Eye (tissue), 1 donor: ENCODE measurements at regions not wholly inside any gene's neighbourhood (a gene's known extent, or its start where the extent isn't known, plus 50 kb on each side); places are given as distances from the start of the nearest gene placed in this dataset.
"Not testable (repeated sequence)": the region's sequence is repeated elsewhere in the genome, so short reads cannot be mapped to it uniquely, and the experiment has no call there.

ENCODE experiments used
- DNase-seq: peaks from one replicate; pipeline ENCODE4 v3.0.0-alpha.2; 2015

DNA sequence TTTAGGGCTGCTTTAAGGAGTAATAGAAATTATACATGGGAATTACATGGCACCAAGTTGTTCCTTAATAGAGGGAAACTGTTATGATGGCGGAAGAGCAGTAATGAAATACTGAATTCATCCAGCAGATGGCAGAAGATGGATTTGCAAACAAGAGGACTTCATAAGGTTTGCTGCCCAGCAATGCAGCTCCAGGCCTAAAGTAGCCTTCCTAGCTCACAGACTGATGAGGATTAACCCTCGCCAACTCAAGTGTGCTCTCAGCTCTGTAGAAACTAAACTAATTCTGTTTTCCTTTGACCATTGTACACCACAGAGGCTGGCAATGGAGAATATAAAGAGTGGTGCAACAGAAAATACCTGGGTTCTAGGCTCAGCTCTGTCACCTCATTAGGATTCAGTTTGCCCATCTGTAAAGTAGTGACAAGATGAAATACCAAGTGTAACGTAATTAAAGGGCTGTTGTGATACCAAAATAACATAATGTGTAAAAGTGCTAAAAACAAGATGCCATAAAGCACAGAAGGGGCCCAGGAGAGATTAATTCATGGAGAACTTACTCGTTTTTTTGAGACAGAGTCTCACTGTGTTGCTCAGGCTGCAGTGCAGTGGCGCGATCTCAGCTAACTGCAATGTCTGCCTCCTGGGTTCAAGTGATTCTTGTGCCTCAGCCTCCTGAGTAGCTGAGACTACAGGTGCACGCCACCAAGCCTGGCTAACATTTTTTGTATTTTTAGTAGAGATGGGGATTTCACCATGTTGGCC lies 102.4 kb upstream of the SERBP1 start:
- peak; percentile 91 for DNase-seq

DNA sequence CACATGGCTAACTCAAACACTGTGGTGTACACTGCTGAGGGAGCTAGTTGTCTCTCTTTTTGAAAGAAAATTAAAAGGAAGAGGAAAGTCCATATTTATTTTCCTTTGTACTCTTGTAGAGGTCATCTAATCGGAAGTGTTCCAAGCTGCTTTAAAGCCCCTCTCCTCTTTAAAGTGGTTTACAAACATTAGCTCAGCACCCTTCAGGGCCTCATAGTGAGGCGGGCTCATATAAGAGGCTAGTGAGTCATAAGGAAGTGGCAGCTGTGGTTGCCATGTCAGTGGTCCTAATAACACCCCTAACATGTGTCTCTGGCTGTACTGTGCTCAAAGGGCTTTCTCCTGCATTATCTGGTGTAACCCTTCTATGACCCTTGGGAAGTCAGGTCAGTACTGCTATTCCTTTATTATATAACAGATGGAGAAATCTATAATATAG lies 104.4 kb upstream of the SERBP1 start:
- no peak for DNase-seq

DNA sequence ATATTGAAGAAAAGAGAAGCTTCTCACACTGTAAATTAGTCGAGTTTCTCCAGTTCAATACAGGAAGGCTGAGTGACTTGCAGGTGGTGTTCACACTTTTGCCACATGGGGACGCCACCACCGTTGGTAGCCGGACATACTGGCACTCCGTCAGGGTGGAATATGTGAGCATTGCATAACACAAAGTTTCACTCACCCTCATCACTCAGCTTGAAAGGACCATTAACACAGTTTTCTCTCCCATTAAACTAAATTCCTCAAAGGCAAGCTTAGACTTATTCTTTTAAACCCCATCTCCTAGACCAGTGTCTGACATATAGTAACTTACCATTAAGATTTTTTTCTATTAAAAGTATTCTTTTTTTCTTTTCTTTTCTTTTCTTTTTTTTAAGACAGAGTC lies 105.3 kb upstream of the SERBP1 start:
- peak; percentile 79 for DNase-seq

DNA sequence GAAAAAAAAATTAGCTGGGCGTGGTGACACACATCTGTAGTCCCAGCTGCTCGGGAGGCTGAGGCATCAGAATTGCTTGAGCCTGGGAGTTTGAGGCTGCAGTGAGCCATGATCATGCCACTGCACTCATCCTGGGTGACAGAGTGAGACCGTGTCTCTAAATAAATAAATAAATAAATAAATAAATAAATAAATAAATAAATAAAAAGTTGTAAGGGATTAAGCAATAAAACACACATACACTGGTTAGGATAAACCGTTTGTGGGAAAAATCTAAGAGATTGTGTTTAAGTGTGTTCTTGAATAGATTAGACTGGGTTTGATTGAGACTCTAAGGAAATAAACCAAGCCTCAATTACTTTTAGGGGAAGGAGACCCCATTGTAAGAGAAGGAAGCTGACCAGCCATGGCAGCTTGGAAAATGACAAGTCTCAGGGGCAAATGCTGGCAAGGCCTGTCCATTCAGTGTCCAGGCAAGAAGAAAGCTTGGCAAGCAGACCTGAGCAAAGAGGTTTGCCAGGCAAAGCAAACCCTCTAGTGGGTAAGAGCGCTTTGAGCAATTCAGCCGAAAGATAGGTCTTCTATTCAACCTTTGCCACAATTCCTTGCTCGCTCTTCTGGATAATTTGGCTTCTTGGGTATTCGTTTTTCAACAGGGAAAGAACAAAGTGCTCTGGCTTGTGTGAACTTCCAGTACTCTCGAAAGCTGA lies 106.9 kb upstream of the SERBP1 start:
- no peak for DNase-seq

DNA sequence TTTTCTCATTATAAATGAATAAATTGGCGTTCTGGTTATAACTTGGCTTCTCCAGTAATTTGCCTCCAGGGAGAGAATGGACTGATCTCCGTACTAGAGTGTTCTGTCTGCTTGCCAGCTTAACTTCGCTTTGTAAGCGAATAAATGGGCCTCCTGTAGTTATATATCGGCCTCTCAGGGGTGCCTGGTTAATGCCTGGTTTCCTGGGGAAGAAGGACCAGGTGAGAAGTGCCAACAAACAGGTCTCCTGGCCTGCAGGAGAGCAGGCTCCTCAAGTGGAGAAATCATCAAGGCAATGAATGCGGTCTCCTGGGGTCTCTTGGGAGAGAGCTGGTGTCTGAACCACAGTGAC lies 107.4 kb upstream of the SERBP1 start:
- no peak for DNase-seq

DNA sequence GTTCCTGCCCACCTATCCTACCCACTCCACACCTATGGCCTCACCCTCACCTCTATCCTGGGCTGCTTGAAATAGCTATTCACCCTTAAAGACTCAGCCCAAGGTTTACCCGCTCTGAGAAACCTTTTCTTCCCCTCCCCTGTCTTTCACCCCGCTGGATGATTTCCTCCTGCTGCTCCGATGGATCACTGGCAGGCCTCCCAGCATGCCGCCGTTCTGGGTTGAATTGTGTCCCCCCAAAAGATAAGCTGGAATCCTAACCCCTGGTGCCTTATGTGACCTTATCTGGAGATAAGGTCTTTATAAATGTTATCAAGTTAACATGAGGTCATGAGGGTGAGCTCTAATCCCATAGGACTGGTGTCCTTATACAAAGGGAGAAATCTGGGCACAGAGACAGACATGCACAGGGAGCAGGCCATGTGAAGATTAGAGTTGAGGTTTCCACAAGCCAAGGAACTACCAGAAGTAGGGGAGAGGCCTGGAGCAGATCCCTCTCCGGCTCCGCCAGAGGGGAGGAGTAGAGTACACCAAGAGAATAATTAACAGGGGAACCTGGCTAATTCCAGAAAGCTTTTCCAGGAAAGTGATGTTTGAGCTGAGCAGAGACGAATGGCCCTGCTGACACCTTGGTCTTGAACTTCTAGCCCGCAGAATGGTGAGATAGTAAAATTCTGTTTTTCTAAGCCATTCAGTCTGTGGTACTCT lies 110.0 kb upstream of the SERBP1 start:
- DNase-seq = no peak

DNA sequence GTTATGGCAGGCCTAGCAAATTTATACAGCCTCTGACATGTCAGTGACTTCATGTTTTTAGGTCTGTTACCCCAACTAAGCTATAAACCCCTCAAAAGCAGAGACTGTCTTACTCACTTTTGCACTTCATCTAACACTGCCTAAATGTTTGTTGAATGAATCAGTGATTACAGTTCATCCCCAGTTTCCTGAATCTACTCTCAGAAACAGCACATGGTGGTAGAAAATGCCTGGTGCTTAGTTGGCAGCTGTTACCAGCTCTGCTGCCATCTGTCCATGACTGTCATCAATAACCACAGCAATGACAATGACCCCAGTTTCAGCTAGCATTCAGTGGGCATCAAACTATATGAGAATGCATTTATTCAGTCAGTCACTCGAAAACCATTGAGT lies 110.5 kb upstream of the SERBP1 start:
- DNase-seq = no peak

DNA sequence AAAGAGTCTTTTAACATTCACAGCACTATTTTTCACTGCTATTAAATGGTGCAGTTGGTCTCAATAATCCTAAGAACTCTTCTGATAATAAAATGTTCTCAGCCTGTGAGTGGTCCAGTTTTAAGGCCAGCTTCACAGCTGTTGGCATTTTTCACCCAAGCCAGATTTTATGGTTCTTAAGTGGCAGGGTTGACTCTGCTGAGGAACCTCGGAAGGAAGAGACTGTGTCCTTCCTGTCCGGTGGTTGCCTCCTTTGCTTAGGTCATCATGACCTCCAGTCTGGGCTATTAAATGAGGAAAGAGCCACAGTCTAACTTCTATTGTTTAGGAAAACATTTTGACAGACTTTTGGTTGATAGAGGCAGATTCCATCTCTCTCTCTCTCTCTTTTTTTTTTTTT lies 112.5 kb upstream of the SERBP1 start:
- DNase-seq = no peak

DNA sequence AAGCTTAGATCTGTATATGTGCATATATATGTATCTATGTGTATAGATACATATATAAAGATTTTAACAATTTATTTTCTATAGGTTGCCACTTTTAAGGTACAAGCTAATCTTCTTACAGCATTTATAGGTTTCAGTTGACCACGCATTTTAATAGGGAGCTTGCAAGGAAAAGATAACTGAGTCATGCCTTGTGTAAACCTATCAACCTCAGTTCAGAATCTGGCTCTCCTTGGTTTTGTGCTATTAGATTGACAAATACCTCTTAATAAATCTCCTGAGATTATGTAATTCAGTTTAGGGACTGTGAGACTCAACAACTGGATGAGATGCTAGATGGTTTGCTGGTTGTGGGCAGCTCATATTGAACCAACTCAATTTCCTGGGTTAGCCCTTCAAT lies 114.7 kb upstream of the SERBP1 start:
- no peak for DNase-seq

DNA sequence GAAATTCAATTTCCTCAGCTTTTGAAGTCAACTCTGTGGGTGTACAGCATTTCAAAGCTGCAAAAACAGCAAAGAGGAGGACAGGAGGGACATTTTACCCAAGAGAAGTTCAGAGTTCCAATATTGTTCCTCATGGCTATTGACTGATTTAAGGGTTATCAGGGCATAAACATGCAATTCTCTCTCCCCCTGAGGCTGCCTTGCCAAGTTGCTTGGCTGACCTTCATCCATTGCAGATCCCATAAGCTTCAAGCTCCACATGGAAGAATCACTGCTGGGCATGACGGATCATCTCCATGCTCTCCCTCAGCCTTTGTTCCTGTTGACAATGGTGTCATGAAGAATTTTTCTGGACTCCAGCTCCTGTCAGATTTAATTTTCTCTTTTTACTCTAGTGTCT lies 115.2 kb upstream of the SERBP1 start:
- no peak for DNase-seq

DNA sequence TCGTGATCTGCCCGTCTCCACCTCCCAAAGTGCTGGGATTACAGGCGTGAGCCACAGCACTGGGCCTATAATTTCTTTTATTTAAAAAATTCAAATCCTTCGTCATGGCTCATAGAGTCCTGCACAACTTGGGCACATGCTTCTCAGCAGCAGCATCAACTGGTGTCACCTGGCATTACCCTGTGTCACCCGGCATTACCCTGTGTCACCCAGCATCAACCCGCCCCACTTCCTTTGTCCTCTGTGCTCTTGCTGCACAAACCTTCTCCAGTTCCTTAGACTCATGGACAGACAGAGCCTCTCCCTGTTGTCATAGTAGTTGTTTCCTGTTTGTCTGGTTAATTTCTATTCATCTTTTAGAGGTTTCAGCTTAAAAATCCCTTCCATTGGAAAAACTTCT lies 121.2 kb upstream of the SERBP1 start:
- no peak for DNase-seq

DNA sequence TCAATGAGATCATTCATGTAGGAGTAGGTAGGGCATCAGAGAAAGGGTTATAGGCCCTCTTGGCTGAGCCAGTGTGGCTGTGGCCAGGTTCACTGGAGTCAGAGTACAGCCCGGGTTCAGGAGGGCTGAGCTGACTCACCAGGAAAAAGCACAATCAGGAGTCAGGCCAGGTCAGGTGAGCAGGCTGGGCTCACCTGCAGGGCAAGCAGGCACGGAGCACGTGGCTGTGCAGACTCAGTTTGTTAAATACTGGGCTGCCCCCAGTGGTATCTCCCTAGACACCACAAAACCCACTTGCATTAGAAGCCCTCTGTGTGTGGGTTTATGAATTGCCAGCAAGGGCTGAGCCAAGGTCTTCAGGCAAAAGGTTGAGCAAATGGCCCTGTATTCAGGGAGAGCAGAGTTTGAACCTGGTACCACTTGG lies 122.1 kb upstream of the SERBP1 start:
- no peak for DNase-seq

DNA sequence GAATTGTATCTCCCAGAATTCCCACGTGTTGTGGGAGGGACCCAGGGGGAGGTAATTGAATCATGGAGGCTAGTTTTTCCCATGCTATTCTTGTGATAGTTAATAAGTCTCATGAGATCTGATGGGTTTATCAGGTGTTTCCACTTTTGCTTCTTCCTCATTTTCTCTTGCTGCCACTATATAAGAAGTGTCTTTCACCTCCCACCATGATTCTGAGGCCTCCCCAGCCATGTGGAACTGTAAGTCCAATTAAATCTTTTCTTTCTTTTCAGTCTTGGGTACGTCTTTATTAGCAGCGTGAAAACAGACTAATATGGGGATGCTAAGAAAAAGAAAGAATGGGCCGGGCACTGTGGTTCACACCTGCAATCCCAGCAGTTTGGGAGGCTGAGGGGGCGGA lies 124.0 kb upstream of the SERBP1 start:
- not testable (repeated sequence) for DNase-seq

DNA sequence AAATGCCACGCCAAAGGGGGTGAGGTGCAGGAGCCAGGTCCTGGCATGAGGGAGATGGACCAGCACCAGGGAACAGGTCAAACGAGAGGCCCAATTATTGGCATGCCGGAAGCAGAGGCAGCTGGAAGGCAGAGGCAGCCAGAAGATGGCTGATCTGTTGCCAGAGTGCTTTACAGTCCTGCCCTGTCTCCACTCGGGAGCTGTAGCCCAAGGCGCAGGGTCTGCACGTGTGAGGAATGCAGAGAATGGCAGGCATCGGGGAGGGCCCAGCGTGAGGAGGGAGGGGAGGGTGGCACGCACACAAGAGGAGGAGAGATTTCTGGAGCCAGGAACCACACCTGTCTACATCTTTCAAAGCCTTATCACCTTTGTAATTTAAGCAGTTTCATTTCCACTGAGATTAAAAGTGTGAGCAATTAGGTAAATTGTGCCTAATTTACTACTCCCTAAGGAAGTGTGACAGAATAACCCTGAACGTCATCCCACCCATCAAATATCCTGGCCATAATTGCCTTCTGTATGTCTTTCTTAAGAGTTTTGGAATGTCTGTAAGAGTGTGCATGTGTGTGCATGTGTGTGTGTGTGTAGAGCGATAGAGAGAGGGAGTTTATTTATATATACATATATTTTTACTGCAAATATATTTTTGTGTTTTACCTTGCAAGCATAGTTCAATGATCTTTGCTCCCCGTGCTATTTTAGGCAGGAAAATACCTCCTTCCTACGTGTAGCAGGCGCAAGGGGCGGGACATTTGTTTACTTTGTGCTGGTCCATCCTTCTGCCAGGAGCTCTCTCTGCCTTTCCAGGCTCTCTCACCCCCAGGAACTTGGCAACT lies 125.5 kb upstream of the SERBP1 start:
- no peak for DNase-seq

DNA sequence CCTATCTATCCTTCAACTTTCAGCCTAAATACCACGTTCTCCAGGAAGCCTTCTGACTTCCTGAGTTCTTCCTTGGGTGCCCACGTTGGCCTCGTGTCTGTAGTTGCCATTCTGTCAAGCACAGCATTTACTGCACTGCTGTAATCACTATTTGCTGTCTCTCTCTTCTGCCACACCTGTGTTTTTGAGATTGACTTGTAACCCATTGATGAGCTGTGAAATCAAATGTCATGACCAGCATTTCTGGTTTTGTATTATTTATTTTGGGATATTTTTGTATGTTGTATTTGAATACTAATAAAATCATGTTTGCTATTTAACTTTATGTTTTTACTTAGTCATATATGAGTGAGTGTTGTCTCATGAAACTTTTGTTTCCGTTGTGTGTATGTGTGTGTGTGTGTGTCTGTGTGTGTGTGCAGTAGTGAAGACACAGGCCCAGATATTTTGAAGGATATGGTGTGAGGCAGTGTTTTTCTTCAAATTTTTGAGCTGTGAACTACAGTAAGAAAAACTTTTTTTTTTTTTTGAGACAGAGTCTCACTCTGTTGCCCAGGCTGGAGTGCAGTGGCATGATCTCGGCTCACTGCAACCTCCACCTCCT lies 126.2 kb upstream of the SERBP1 start:
- no peak for DNase-seq

DNA sequence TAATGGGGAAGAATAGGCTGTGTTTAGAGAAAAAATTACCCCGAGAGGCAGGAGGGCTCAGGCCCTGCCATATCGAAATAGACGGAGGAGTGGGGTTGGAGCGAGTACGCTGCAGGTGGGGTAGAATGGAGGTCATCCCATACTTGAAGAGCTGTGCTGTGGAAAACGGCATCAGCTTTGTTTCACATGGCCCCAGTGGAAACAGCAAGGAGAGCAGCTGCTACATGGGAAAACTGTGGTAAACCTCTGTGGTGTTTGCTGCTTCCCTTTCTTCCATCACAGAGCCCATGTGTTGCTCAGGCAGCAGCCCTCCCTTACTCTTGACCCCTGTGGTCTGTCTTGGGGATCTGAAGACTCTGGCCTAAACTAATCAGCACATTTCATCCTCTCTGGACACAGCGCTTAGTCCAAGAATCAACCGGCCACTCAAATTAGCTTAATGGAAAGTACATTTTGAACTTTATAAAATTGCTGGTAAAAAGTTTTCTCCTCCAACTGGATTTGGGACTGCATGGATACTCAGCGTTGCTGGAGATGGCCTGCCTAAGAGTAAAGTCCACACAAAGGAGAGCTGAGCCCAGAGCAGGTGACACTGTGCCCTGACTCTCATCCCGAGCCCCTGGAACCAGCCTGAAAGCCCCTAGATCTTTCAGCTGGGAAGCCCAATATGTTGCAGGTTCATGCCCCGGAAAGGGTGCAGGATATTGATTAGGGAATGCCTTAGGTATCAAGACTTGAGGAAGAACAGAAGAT lies 127.1 kb upstream of the GADD45A start:
- DNase-seq = no peak

DNA sequence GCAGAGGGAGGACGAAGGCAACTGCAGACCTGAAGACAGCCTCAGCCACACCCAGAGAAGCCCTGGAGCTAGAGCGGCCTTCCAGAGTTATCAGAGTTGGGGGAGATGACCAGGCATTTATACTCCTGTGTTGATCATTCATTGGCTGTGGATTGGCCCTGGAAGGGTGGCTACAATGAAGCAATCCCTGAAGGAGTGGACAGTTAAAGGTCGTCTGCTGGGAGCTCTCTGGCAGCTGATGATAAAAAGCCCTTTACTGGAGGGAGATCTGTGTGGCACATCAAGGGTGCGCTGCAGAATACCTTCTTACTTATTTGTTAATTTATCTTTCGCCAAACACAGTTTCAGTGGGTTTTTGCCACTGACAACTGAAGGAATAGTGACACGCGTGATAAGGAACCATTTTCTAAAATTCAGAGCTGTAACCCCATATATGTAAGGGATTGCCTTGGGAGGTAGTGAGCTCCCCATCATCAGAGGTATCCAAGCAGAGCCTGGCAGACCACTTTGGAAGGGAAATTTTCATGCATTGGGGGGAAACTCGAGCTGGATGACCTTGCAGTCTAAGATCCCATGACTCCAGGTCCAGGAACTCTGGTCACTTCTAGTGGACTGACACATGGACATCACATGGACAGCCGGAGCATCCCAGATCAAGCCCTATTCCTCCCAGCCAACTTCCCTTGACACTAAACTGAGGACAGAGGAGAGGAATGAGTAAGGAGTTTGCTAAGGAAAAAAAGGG lies 126.4 kb upstream of the GADD45A start:
- DNase-seq = no peak

DNA sequence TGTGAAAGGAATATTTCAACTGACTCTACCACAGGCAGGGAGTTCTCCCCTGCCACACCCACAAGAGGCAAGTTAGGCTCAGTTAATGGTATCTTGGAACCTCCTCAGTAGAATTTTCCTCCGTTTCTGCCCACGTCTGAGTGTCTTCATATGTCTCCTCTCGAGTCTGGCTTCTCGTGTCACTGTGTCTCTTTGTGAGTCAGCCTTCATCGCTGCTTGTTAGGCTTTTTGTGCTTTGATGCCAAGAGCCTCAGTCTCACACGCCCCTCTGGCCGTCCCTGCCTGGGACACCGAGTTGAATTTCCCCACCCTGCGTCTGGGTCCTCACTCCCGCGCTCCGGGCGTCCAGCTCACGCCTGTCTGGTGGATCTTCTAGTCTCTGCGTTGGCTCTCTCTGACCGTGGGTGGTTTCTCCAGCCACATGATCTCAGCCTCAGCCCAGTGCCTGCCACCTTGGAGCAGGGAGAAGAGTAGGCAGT lies 125.7 kb upstream of the GADD45A start:
- DNase-seq = no peak

DNA sequence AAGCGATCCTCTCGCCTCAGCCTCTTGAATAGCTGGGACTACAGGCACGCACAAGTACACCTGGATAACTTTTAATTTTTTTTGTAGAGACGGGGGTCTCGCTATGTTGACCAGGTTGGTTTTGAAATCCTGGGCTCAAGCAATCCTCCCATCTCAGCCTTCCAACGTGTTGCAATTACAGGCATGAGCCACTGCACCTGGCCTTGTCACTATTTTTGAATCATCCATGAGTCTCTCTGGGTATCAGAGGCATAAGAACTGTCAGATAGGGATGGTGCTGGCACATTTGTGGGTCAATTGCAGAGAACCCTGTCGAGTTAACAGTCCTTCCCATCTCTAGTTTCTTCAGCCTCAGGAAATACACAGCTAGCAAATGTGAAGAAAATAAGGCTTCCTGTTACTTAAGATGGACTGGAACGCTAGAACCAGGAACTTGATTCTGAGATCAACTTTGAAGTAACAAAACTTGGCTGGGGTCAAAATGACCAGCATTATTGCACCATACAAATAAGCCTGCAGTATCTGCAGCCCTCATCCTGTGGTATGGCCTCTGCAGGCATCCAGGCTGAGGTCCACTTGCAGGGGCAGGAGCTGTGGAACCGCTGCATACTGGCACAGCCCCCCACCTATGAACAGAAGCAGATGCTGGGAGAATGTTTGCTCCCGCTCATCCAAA lies 124.3 kb upstream of the GADD45A start:
- DNase-seq = no peak

DNA sequence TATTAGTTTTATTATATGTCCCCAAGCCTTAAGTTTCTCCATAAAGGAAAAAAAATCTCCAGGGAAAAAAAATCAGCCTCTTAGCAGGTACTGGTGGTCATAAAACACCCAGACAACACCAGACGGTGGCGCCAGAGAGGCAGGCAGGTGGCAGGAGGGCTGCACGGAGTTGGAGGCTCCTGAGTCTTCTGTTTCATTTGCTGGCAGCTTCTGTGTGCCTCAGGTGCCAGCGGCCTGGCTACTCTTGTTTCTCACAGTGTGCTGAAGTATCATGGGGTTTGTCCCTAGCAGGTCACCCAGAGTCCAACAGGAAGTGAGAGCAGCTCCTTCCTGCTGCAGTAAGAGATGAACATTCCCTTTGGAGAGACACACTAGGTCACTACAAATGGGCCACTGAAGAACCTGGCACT lies 123.3 kb upstream of the GADD45A start:
- peak; percentile 91 for DNase-seq
